Stomach (tissue), 4 donors: ENCODE measurements at regions not wholly inside any gene's neighbourhood (a gene's known extent, or its start where the extent isn't known, plus 50 kb on each side); places are given as distances from the start of the nearest gene placed in this dataset.

Experiments used
- POLR2AphosphoS5 ChIP-seq, 3 donors: sonication (generic); formaldehyde crosslinking; IDR thresholded peaks; one replicate each; pipeline ENCODE4 v1.6.1; 2016; ENCODE audit warnings: antibody characterized with exemption in 3 of 3
- TF ChIP-seq, protein P1 (sequence below), 7 experiments: fragments of 450-650 bp in 4 of 7; fragments of 200-600 bp in 3 of 7; sonication (generic) in 3 of 7; IDR thresholded peaks; one replicate each; pipeline ENCODE4 v1.5.1; 2016 to 2019; ENCODE audit warnings: antibody characterized with exemption in 7 of 7, control low read depth in 2 of 7, mild to moderate bottlenecking in 1 of 7

DNA sequence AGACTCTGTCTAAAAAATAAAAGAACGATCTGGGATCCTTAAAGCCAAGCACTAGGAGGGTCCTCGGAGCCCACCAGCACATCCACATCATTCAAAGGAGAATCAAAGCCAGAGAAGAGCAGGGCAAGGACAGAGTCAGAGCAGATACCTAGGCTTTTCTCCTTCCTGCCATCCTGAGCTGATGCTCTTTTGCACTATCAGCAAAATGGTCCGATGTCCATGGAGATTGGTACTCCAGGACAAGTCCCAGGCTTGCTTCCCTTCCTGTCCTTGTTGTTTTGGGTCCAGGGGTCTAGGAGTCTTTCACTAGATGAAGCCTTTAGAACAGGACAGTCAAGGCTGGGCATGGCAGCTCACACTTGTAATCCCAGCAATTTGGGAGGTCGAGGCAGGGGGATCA is 58.0 kb upstream of the ELN start:
- TF ChIP-seq, protein P1, sequence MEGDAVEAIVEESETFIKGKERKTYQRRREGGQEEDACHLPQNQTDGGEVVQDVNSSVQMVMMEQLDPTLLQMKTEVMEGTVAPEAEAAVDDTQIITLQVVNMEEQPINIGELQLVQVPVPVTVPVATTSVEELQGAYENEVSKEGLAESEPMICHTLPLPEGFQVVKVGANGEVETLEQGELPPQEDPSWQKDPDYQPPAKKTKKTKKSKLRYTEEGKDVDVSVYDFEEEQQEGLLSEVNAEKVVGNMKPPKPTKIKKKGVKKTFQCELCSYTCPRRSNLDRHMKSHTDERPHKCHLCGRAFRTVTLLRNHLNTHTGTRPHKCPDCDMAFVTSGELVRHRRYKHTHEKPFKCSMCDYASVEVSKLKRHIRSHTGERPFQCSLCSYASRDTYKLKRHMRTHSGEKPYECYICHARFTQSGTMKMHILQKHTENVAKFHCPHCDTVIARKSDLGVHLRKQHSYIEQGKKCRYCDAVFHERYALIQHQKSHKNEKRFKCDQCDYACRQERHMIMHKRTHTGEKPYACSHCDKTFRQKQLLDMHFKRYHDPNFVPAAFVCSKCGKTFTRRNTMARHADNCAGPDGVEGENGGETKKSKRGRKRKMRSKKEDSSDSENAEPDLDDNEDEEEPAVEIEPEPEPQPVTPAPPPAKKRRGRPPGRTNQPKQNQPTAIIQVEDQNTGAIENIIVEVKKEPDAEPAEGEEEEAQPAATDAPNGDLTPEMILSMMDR (IDR thresholded peaks at IDR 0.05), result no peak
- no peak for TF ChIP-seq POLR2AphosphoS5 (IDR thresholded peaks at IDR 0.05)
